ES-I3 (cell line): ENCODE measurements at regions not wholly inside any gene's neighbourhood (a gene's known extent, or its start where the extent isn't known, plus 50 kb on each side); places are given as distances from the start of the nearest gene placed in this dataset.
"Not testable (repeated sequence)": the region's sequence is repeated elsewhere in the genome, so short reads cannot be mapped to it uniquely, and the experiment has no call there.

Experiments
- H3K36me3 ChIP-seq: 2 replicates; pipeline ENCODE4 v1.6.1; 2013; ENCODE audit warnings: mild to moderate bottlenecking, low read length, control low read depth, moderate library complexity; ENCODE audit not compliant: insufficient read depth
- H3K4me1 ChIP-seq: 2 replicates; pipeline ENCODE4 v1.6.1; 2013; ENCODE audit warnings: mild to moderate bottlenecking, control low read depth, low read length; ENCODE audit not compliant: insufficient read depth
- H3K9ac ChIP-seq: 2 replicates; pipeline ENCODE4 v1.6.1; 2013; ENCODE audit warnings: low read depth, mild to moderate bottlenecking, low read length, moderate library complexity
- H3K9me3 ChIP-seq: 2 replicates; pipeline ENCODE4 v1.6.1; 2013; ENCODE audit warnings: mild to moderate bottlenecking, low read length, moderate library complexity; ENCODE audit not compliant: control insufficient read depth, insufficient read depth

DNA sequence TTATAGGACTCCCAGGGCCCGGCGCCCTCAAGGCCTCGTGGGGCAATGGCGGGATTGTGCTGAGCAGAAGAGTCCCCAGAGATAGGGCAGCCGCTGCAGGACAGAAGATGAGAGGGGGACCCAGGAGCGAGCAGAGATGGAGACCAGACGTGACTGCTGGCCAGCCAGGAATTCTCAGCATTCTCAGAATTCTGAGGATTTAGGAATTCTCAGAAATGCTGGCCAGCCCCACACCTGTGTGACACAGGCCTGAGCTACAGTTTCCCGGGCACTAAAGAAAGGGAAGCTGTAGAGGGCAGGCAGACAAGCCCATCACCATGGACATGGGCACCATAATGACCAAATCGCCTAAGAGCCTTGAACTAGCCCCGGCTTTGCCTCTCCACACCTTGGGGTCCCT lies 186.2 kb upstream of the CDH4 start:
- no peaks in the 10 kb centered on the region for H3K36me3 ChIP-seq
- no peaks in the 10 kb centered on the region for H3K9me3 ChIP-seq
- H3K9ac ChIP-seq, result no peak overlapping the region
- no peaks in the 10 kb centered on the region for H3K4me1 ChIP-seq

DNA sequence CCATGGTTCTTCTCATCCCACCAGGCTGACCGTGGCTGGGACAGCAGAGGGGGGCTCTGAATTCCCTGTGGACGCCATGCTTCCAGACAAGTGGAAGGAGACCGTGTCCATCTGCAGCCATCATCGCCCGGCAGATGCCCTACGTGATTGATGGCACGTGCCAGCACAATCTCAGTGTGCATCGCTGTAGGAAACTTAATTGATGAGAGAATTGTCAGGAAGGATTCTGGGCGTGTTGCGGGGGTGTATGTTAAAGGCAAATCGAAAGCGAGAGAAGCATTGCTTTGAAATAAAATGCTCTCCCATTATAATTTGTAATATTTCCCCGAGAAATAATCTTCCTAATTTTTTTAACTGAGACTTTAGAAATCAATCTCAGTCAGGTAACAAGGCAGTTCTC lies 185.5 kb upstream of the CDH4 start:
- Histone ChIP-seq H3K9me3 (no peaks in the 10 kb centered on the region), H3K4me1 (no peaks in the 10 kb centered on the region), H3K9ac (no peak overlapping the region)

DNA sequence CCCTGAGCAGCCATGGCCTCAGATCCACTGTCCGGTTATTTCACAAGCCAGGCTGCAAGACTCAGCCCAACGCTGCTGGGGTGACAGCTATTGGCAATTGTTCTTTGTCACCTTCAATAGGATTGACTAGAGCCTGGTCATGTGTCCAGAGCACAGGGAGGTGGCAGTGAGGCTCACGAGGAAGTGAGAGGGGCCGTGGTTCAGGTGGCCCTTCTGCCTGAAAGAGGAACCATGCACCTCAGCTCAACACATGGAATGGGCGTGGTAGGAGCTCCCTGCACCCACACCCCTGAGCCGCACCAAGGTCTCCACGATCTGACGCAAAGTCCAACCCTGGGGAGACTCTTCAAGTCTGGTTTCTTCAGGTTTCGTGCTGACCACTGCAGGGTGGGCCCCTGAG lies 184.8 kb upstream of the CDH4 start:
- Histone ChIP-seq H3K9me3 (no peaks in the 10 kb centered on the region), H3K9ac (no peak overlapping the region), H3K4me1 (peaks cover 3% of the 10 kb centered on the region), H3K36me3 (no peaks in the 10 kb centered on the region)

More for the DNA sequence above, 185.5 kb upstream of the CDH4 start:
- no peaks in the 10 kb centered on the region for H3K36me3 ChIP-seq

- Histone ChIP-seq H3K4me1 (peaks cover 9% of the 10 kb centered on the region), H3K9ac (no peak overlapping the region), H3K36me3 (no peaks in the 10 kb centered on the region), H3K9me3 (no peaks in the 10 kb centered on the region)
These were observed 179.7 kb upstream of the CDH4 start for GRCh38 chr20:61072398-61072797.

DNA sequence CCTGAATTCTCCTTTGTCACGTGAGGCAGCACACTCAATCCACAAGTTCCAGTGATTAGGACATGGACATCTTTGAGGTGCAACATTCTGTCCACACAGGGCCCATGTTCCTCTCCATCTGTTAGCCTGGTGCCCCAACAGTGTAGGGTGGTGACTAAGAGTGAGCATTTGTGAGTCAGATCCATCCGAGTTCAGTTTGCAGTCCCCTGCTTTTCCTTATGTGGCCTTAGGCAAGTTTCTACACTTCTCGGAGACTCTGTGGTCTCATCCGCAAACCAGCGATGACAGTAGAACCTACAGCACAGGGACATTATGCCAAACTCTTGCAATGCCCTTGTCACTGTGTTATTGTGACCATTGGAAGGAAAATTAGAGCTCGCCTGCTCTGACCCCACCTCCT lies 178.7 kb upstream of the CDH4 start:
- Histone ChIP-seq H3K9me3 (no peaks in the 10 kb centered on the region), H3K9ac (no peak overlapping the region), H3K4me1 (peaks cover 9% of the 10 kb centered on the region), H3K36me3 (no peaks in the 10 kb centered on the region)

DNA sequence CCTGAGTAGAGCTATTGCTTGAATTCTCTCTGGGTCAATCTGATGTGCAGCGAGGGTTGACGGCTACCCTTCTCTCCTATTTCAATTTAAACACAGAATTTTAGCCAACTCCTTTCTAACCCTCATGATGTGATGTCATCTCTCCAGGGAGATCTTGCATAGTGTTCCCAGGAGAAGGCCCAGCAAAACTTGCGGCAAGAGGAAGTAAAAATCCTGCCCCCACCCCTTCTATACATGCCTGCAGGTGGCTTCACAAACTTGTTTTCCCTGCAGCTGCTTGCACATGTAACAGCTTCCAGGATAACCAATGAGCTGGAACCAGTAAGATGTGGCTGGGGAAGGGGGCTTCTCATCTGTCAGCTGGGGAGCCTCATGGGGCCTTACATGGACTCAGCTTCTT lies 169.3 kb upstream of the CDH4 start:
- no peaks in the 10 kb centered on the region for H3K36me3 ChIP-seq
- H3K9ac ChIP-seq, result no peak overlapping the region
- H3K9me3 ChIP-seq, result 0 out of 2 replicates have a peak, but pooled peaks cover 4% of the 10 kb centered on the region
- H3K4me1 ChIP-seq, result no peaks in the 10 kb centered on the region

GRCh38 chr20:61083431-61083830 lies 168.6 kb upstream of the CDH4 start:
- Histone ChIP-seq H3K9ac (no peak overlapping the region), H3K36me3 (no peaks in the 10 kb centered on the region), H3K4me1 (no peaks in the 10 kb centered on the region), H3K9me3 (0 out of 2 replicates have a peak, but pooled peaks cover 4% of the 10 kb centered on the region)

DNA sequence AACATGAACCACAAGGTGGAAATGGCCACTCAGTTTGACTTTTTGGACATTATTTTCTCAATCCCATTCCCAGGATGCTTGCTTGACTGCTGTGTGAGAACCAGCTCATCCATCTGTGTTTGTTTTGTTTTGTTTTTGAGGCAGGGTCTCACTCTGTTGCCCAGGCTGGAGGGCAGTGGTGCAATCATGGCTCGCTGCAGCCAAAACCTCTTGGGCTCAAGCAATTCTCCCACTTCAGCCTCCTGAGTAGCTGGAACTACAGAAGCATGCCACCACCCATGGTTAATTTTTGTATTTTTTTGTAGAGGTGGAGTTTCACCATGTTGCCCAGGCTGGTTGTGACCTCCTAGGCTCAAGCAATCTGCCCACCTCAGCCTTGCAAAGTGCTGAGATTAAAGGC lies 166.0 kb upstream of the CDH4 start:
- Histone ChIP-seq H3K36me3 (no peaks in the 10 kb centered on the region), H3K9ac (no peak overlapping the region), H3K9me3 (0 out of 2 replicates have a peak, but pooled peaks cover 4% of the 10 kb centered on the region), H3K4me1 (no peaks in the 10 kb centered on the region)

DNA sequence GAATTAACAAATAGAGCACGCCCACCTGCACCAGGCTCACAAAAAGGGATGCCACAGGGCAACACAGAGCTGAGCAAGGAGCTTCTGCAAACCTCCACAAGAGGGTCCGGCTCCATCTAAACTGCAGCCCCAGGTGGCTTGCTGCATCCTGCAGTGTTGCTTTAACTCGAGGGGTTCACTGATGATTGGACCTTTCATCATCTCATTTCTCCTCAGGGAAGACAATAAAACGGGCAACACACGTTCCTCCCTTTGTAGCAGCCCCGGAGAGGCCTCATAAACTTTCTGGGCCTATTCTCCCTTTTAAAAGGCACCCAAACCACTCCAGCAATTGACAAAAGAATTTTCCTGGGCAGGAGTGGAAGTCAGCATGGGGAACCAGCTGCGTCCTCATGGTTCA lies 161.5 kb upstream of the CDH4 start:
- no peaks in the 10 kb centered on the region for H3K4me1 ChIP-seq

GRCh38 chr20:61092251-61092650 lies 159.8 kb upstream of the CDH4 start:
- Histone ChIP-seq H3K9ac (no peak overlapping the region), H3K36me3 (no peaks in the 10 kb centered on the region), H3K4me1 (no peaks in the 10 kb centered on the region), H3K9me3 (no peaks in the 10 kb centered on the region)

More for the DNA sequence above, 161.5 kb upstream of the CDH4 start:
- 0 out of 2 replicates have a peak, but pooled peaks cover 4% of the 10 kb centered on the region for H3K9me3 ChIP-seq
- no peak overlapping the region for H3K9ac ChIP-seq
- H3K36me3 ChIP-seq, result no peaks in the 10 kb centered on the region

- Histone ChIP-seq H3K36me3 (no peaks in the 10 kb centered on the region), H3K9ac (no peak overlapping the region), H3K9me3 (no peaks in the 10 kb centered on the region), H3K4me1 (no peaks in the 10 kb centered on the region)
These were observed 157.5 kb upstream of the CDH4 start for GRCh38 chr20:61094581-61094980.

DNA sequence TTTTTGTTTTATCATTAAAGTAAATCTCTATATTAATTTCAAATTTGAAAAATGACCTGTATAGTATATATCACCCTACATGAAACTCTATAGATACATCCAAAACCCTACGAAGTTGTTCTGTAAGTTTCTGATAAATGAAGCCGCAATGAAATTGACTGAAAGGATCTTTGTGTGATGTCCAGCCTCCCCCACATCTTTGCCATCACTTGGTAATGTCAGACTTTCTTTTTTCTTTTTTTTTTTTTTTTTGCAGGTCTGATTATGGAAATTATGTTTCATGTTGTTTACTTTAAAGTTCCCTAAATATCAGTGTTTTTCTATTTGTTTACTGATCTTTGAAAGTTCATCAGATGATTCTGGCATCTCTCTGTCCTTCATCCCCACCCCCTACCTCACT lies 155.6 kb upstream of the CDH4 start:
- H3K9me3 ChIP-seq, result no peaks in the 10 kb centered on the region
- H3K9ac ChIP-seq, result no peak overlapping the region
- H3K4me1 ChIP-seq, result no peaks in the 10 kb centered on the region
- H3K36me3 ChIP-seq, result no peaks in the 10 kb centered on the region

- H3K36me3 ChIP-seq, result no peaks in the 10 kb centered on the region
- H3K4me1 ChIP-seq, result no peaks in the 10 kb centered on the region
- H3K9me3 ChIP-seq, result no peaks in the 10 kb centered on the region
- no peak overlapping the region for H3K9ac ChIP-seq
These were observed 152.3 kb upstream of the CDH4 start for GRCh38 chr20:61099806-61100205.

- no peaks in the 10 kb centered on the region for H3K9me3 ChIP-seq
- H3K36me3 ChIP-seq, result no peaks in the 10 kb centered on the region
- H3K4me1 ChIP-seq, result no peaks in the 10 kb centered on the region
- H3K9ac ChIP-seq, result no peak overlapping the region
These were observed 151.6 kb upstream of the CDH4 start for GRCh38 chr20:61100489-61100888.

DNA sequence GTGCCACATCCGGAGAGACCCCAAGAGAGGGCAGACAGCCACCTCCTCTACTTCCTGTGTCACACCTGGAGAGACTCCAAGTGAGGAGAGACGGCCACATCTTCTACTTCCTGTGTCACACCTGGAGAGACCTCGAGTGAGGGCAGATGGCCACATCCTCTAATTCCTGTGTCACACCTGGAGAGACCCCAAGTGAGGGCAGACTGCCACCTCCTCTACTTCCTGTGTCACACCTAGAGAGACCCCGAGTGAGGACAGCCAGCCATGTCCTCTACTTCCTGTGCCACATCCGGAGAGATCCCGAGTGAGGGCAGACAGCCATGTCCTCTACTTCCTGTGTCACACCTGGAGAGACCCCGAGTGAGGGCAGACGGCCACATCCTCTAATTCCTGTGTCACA lies 150.7 kb upstream of the CDH4 start:
- H3K9me3 ChIP-seq, H3K4me1 ChIP-seq, H3K36me3 ChIP-seq, H3K9ac ChIP-seq: not testable (repeated sequence)

DNA sequence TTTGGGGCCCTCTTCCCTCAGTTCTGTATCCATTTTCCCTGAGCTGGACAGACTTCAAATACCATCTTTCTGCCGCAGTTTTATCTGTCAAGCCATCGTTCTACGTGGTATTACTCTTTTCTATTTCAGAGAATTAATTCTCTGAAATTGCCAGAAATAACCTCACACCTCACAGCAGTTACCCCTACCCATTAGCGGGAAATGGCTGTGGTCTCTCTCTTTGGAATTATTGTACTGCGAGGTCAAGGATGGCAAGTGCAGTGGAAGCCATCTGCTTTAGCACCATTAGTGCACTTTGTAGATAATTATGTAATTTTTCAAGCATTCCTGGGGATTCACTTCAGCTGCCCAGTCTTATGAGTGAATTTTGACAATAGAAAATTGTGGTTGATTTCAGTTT lies 147.8 kb upstream of the CDH4 start:
- H3K4me1 ChIP-seq, result no peaks in the 10 kb centered on the region
- H3K9ac ChIP-seq, result no peak overlapping the region
- no peaks in the 10 kb centered on the region; the same call in 1 of the 2 replicates for H3K9me3 ChIP-seq
- no peaks in the 10 kb centered on the region for H3K36me3 ChIP-seq
